ENCODE measurements at regions not wholly inside any gene's neighbourhood (a gene's known extent, or its start where the extent isn't known, plus 50 kb on each side); places are given as distances from the start of the nearest gene placed in this dataset.
A peak's percentile ranks its signal among the peaks of the same experiment; 100 is the strongest.

- Histone ChIP-seq H3K27me3 (no peaks in the 10 kb centered on the region), H3K36me3 (no peaks in the 10 kb centered on the region), H3K27ac (no peak overlapping the region), H3K4me3 (no peak overlapping the region), H3K4me1 (no peaks in the 10 kb centered on the region), H3K9me3 (no peaks in the 10 kb centered on the region)
- TF ChIP-seq CTCF (IDR thresholded peaks at IDR 0.05) = no peak
- ATAC-seq (no peak), DNase-seq (no peak)
- intact Hi-C loops (cut with DNase I) = no loop called here
These were observed 117.5 kb upstream of the HMGCLL1 start for GRCh38 chr6:55696501-55696900.

- Histone ChIP-seq H3K4me3 (no peak overlapping the region), H3K4me1 (no peaks in the 10 kb centered on the region), H3K27me3 (no peaks in the 10 kb centered on the region), H3K27ac (no peak overlapping the region), H3K36me3 (no peaks in the 10 kb centered on the region), H3K9me3 (no peaks in the 10 kb centered on the region)
- no peak for TF ChIP-seq CTCF (IDR thresholded peaks at IDR 0.05)
- no peak for DNase-seq
- no peak for ATAC-seq
- intact Hi-C loops (cut with DNase I) = no loop called here
These were observed 117.0 kb upstream of the HMGCLL1 start for GRCh38 chr6:55696041-55696440.

- no peaks in the 10 kb centered on the region for H3K9me3 ChIP-seq
- peak; percentile 66 for ATAC-seq
- no peak overlapping the region for H3K4me3 ChIP-seq
- H3K27me3 ChIP-seq = no peaks in the 10 kb centered on the region
- no peaks in the 10 kb centered on the region for H3K4me1 ChIP-seq
- DNase-seq = no peak
- no peaks in the 10 kb centered on the region for H3K36me3 ChIP-seq
- intact Hi-C loops (cut with DNase I) = no loop called here
- no peak for TF ChIP-seq CTCF (IDR thresholded peaks at IDR 0.05)
- H3K27ac ChIP-seq = no peak overlapping the region
These were observed 115.8 kb upstream of the HMGCLL1 start for GRCh38 chr6:55694759-55695158.

- H3K36me3 ChIP-seq = no peaks in the 10 kb centered on the region
- ATAC-seq (peak; percentile 95), DNase-seq (no peak)
- intact Hi-C loops (cut with DNase I) = no loop called here
- H3K27ac ChIP-seq = no peak overlapping the region
- H3K4me3 ChIP-seq = no peak overlapping the region
- no peak for TF ChIP-seq CTCF (IDR thresholded peaks at IDR 0.05)
- no peaks in the 10 kb centered on the region for H3K4me1 ChIP-seq
- H3K27me3 ChIP-seq = no peaks in the 10 kb centered on the region
- H3K9me3 ChIP-seq = no peaks in the 10 kb centered on the region
These were observed 115.2 kb upstream of the HMGCLL1 start for GRCh38 chr6:55694148-55694547.

- H3K27ac ChIP-seq = peak overlapping the region in 1 of 2 donors; percentile 27
- intact Hi-C loops (cut with DNase I) = no loop called here
- H3K4me3 ChIP-seq = no peak overlapping the region
- DNase-seq = no peak
- TF ChIP-seq CTCF (IDR thresholded peaks at IDR 0.05) = no peak
- H3K9me3 ChIP-seq = peaks cover 0 to 6% of the 10 kb centered on the region in 2 donors
- no peaks in the 10 kb centered on the region for H3K36me3 ChIP-seq
- ATAC-seq = no peak
- no peaks in the 10 kb centered on the region for H3K27me3 ChIP-seq
- H3K4me1 ChIP-seq = no peaks in the 10 kb centered on the region
These were observed 100.5 kb upstream of the HMGCLL1 start for GRCh38 chr6:55679503-55679902.

All from left lung (tissue), 4 donors.